ENCODE measurements at regions not wholly inside any gene's neighbourhood (a gene's known extent, or its start where the extent isn't known, plus 50 kb on each side); places are given as distances from the start of the nearest gene placed in this dataset.

DNA sequence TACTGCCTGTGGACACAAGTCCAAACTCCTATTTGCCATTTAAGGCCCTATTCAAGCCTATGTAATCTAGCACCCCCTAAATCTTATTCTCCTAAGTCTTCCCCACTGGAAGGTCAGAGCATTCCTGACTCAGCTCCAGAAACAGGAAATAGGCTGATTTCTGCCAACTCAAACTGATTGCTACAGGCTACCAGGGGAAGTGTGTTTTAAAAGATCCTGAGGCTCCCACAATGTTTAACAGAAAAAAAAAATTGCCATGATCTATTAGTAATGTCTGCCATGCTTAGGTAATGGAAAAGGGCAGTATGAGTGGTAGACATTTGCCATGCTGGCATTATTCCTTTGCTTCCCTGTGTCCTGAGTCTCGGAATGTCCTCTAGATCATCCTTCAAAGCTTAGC, 65.8 kb upstream of the BRINP1 start:
- no peaks in the 10 kb centered on the region for H3K9me2 ChIP-seq (replicated peaks; ENCODE audit: insufficient read depth, low read length)
- TF ChIP-seq EZH2phosphoT487 (IDR thresholded peaks at IDR 0.05; ENCODE audit: low read length) (no peak), EZH2 (optimal IDR thresholded peaks at IDR 0.05; ENCODE audit: low read depth, low read length) (no peak)
- TF ChIP-seq, protein P1, sequence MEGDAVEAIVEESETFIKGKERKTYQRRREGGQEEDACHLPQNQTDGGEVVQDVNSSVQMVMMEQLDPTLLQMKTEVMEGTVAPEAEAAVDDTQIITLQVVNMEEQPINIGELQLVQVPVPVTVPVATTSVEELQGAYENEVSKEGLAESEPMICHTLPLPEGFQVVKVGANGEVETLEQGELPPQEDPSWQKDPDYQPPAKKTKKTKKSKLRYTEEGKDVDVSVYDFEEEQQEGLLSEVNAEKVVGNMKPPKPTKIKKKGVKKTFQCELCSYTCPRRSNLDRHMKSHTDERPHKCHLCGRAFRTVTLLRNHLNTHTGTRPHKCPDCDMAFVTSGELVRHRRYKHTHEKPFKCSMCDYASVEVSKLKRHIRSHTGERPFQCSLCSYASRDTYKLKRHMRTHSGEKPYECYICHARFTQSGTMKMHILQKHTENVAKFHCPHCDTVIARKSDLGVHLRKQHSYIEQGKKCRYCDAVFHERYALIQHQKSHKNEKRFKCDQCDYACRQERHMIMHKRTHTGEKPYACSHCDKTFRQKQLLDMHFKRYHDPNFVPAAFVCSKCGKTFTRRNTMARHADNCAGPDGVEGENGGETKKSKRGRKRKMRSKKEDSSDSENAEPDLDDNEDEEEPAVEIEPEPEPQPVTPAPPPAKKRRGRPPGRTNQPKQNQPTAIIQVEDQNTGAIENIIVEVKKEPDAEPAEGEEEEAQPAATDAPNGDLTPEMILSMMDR (IDR thresholded peaks at IDR 0.05; ENCODE audit: low read length) = no peak
- H3K9me3 ChIP-seq (replicated peaks; ENCODE audit: insufficient read depth, low read length) = no peaks in the 10 kb centered on the region
- H3K27me3 ChIP-seq (replicated peaks; ENCODE audit: insufficient read depth, low read length) = no peaks in the 10 kb centered on the region
- DNase-seq = no peak
- no peaks in the 10 kb centered on the region for H3K36me3 ChIP-seq (replicated peaks; ENCODE audit: insufficient read depth, low read length)
- H3K4me2 ChIP-seq (ENCODE audit: low read depth, low read length) = no peak overlapping the region
- no peaks in the 10 kb centered on the region for H3K4me1 ChIP-seq (ENCODE audit: low read length)
- H3K9ac ChIP-seq (ENCODE audit: low read length) = no peak overlapping the region
- no peaks in the 10 kb centered on the region for H3K79me2 ChIP-seq (ENCODE audit: low read length)
- H3K27ac ChIP-seq (ENCODE audit: low read length) = no peak overlapping the region
- H3K4me3 ChIP-seq (ENCODE audit: low read length) = no peak overlapping the region
- no peaks in the 10 kb centered on the region for H4K20me1 ChIP-seq (ENCODE audit: insufficient read depth, low read length)
- no peak overlapping the region for H2AFZ ChIP-seq (ENCODE audit: low read length)
- no peaks in the 10 kb centered on the region for H3F3A ChIP-seq (ENCODE audit: insufficient read depth, low read length)

DNA sequence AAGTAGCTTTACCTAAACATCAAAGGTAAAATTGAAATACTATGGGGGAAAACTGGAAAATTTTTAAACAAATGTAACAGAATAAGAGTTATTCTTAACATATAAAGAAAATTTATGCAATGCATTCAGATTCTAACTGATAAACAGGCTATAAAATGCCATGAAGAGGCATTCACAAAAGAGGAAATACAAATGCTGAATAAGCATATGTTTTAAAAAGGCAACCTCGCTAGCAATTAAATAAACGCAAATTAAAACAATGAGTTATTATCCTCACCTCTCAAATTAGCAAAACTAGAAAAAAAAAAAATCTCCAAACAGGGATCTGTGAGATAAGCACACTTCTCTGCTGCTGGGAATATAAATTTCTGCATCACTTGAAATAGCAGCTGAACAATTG, 63.2 kb upstream of the BRINP1 start:
- no peak overlapping the region for H2AFZ ChIP-seq (ENCODE audit: low read length)
- H4K20me1 ChIP-seq (ENCODE audit: insufficient read depth, low read length) = no peaks in the 10 kb centered on the region
- H3K4me1 ChIP-seq (ENCODE audit: low read length) = no peaks in the 10 kb centered on the region
- no peak for TF ChIP-seq EZH2 (optimal IDR thresholded peaks at IDR 0.05; ENCODE audit: low read depth, low read length)
- TF ChIP-seq EZH2phosphoT487 (IDR thresholded peaks at IDR 0.05; ENCODE audit: low read length) = no peak
- TF ChIP-seq, protein P1 (IDR thresholded peaks at IDR 0.05; ENCODE audit: low read length) = no peak
- H3K9me3 ChIP-seq (replicated peaks; ENCODE audit: insufficient read depth, low read length) = no peaks in the 10 kb centered on the region
- H3K79me2 ChIP-seq (ENCODE audit: low read length) = no peaks in the 10 kb centered on the region
- no peak overlapping the region for H3K9ac ChIP-seq (ENCODE audit: low read length)
- no peaks in the 10 kb centered on the region for H3K9me2 ChIP-seq (replicated peaks; ENCODE audit: insufficient read depth, low read length)
- no peaks in the 10 kb centered on the region for H3F3A ChIP-seq (ENCODE audit: insufficient read depth, low read length)
- DNase-seq = no peak
- H3K27me3 ChIP-seq (replicated peaks; ENCODE audit: insufficient read depth, low read length) = no peaks in the 10 kb centered on the region
- H3K27ac ChIP-seq (ENCODE audit: low read length) = no peak overlapping the region
- no peak overlapping the region for H3K4me3 ChIP-seq (ENCODE audit: low read length)
- H3K36me3 ChIP-seq (replicated peaks; ENCODE audit: insufficient read depth, low read length) = no peaks in the 10 kb centered on the region
- H3K4me2 ChIP-seq (ENCODE audit: low read depth, low read length) = no peak overlapping the region

DNA sequence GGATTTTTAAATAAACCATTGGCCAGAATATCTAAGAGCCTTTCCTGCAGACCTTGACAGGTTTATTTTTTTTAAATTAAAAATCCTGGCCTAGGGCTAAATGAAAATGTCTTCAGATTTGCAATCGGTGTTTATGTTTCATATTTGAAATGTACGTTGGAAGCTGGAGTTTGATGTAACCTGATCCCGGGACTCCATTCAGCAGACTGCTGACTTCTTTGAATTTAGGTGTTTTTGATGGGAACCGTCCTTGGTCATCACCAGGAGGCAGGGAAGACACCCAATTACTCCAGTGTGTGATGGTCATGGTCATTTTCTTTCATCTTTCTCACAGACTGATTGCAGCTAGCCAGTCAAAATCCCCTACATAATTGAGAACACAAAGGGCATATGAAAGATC, 60.1 kb upstream of the BRINP1 start:
- Histone ChIP-seq H3K27ac (ENCODE audit: low read length) (no peak overlapping the region), H2AFZ (ENCODE audit: low read length) (no peak overlapping the region), H3K9me3 (replicated peaks; ENCODE audit: insufficient read depth, low read length) (no peaks in the 10 kb centered on the region), H3K79me2 (ENCODE audit: low read length) (no peaks in the 10 kb centered on the region), H4K20me1 (ENCODE audit: insufficient read depth, low read length) (no peaks in the 10 kb centered on the region), H3K9me2 (replicated peaks; ENCODE audit: insufficient read depth, low read length) (no peaks in the 10 kb centered on the region), H3K9ac (ENCODE audit: low read length) (no peak overlapping the region), H3K4me3 (ENCODE audit: low read length) (no peak overlapping the region), H3K4me1 (ENCODE audit: low read length) (no peaks in the 10 kb centered on the region), H3K36me3 (replicated peaks; ENCODE audit: insufficient read depth, low read length) (no peaks in the 10 kb centered on the region), H3K27me3 (replicated peaks; ENCODE audit: insufficient read depth, low read length) (no peaks in the 10 kb centered on the region), H3K4me2 (ENCODE audit: low read depth, low read length) (no peak overlapping the region), H3F3A (ENCODE audit: insufficient read depth, low read length) (no peaks in the 10 kb centered on the region)
- DNase-seq = no peak
- TF ChIP-seq, protein P1 (IDR thresholded peaks at IDR 0.05; ENCODE audit: low read length) = no peak
- TF ChIP-seq EZH2phosphoT487 (IDR thresholded peaks at IDR 0.05; ENCODE audit: low read length) (no peak), EZH2 (optimal IDR thresholded peaks at IDR 0.05; ENCODE audit: low read depth, low read length) (no peak)

All from MM.1S (cell line).